DND-41 (cell line): ENCODE measurements at regions not wholly inside any gene's neighbourhood (a gene's known extent, or its start where the extent isn't known, plus 50 kb on each side); places are given as distances from the start of the nearest gene placed in this dataset.

Experiments
- ATAC-seq: fragments of 200-7000 bp; cut with Tn5 transposase; 3 replicates; pipeline ENCODE4 v1.9.1; 2021; ENCODE audit warnings: low read depth; ENCODE audit not compliant: insufficient read depth
- DNase-seq: peaks from one replicate; pipeline ENCODE4 v3.0.0-alpha.2; 2020
- H2AFZ ChIP-seq: 2 replicates; pipeline ENCODE4 v1.6.0; 2012; ENCODE audit warnings: low read depth, low read length
- H3K27ac ChIP-seq: 2 replicates; pipeline ENCODE4 v1.5.1; 2012; ENCODE audit warnings: low read length, inconsistent platforms
- H3K27me3 ChIP-seq: fragments of 200-600 bp; sonication (generic); 2 replicates; pipeline ENCODE4 v1.6.0; 2012; ENCODE audit warnings: low read length, mild to moderate bottlenecking, inconsistent platforms; ENCODE audit not compliant: insufficient read depth, poor library complexity
- H3K36me3 ChIP-seq: 2 replicates; pipeline ENCODE4 v1.5.1; 2012; ENCODE audit warnings: low read length, inconsistent platforms; ENCODE audit not compliant: insufficient read depth
- H3K4me1 ChIP-seq: 2 replicates; pipeline ENCODE4 v1.5.1; 2012; ENCODE audit warnings: mild to moderate bottlenecking, low read length; ENCODE audit not compliant: insufficient read depth
- H3K4me2 ChIP-seq: 2 replicates; pipeline ENCODE4 v1.6.0; 2012; ENCODE audit warnings: mild to moderate bottlenecking, moderate library complexity, low read length, inconsistent platforms; ENCODE audit not compliant: insufficient read depth
- H3K4me3 ChIP-seq, 2 experiments: fragments of 200-600 bp in 1 of 2; shearing (Covaris generic) in 1 of 2; 2 replicates each; pipeline ENCODE4 v1.5.1; 2012 to 2016; ENCODE audit warnings: inconsistent platforms in 2 of 2, low read length in 2 of 2, mild to moderate bottlenecking in 2 of 2, low read depth in 1 of 2, moderate library complexity in 1 of 2
- H3K79me2 ChIP-seq: 2 replicates; pipeline ENCODE4 v1.6.0; 2012; ENCODE audit warnings: low read length, inconsistent platforms; ENCODE audit not compliant: insufficient read depth
- H3K9ac ChIP-seq: 2 replicates; pipeline ENCODE4 v1.6.0; 2012; ENCODE audit warnings: low read depth, mild to moderate bottlenecking, inconsistent platforms, low read length, moderate library complexity
- H3K9me3 ChIP-seq: 2 replicates; pipeline ENCODE4 v1.5.1; 2012; ENCODE audit warnings: low read length, moderate library complexity, mild to moderate bottlenecking, inconsistent platforms; ENCODE audit not compliant: insufficient read depth, severe bottlenecking
- H4K20me1 ChIP-seq: 2 replicates; pipeline ENCODE4 v1.6.0; 2012; ENCODE audit warnings: low read length; ENCODE audit not compliant: insufficient read depth
- CTCF ChIP-seq: IDR thresholded peaks from 2 replicates; pipeline ENCODE4 v1.5.1; 2012; ENCODE audit warnings: borderline replicate concordance, low read length, moderate library complexity, mild to moderate bottlenecking; ENCODE audit not compliant: poor library complexity, severe bottlenecking; ENCODE audit errors: extremely low read depth
- EZH2 ChIP-seq: IDR thresholded peaks from 3 replicates; pipeline ENCODE4 v1.6.1; 2012; ENCODE audit warnings: borderline replicate concordance, low read depth, mild to moderate bottlenecking, moderate library complexity, low read length, inconsistent platforms; ENCODE audit not compliant: severe bottlenecking

GRCh38 chr11:24082860-24083259, 414.0 kb upstream of the LUZP2 start:
- Histone ChIP-seq H3K36me3 (no peaks in the 10 kb centered on the region), H3K4me3 (no peak overlapping the region), H3K27me3 (no peaks in the 10 kb centered on the region), H3K79me2 (no peaks in the 10 kb centered on the region), H3K4me1 (no peaks in the 10 kb centered on the region), H2AFZ (no peak overlapping the region), H3K9me3 (no peaks in the 10 kb centered on the region), H3K4me2 (no peak overlapping the region), H3K27ac (no peak overlapping the region), H3K9ac (no peak overlapping the region), H4K20me1 (no peaks in the 10 kb centered on the region)
- DNase-seq, result no peak
- no peak for ATAC-seq
- no peak for TF ChIP-seq CTCF

DNA sequence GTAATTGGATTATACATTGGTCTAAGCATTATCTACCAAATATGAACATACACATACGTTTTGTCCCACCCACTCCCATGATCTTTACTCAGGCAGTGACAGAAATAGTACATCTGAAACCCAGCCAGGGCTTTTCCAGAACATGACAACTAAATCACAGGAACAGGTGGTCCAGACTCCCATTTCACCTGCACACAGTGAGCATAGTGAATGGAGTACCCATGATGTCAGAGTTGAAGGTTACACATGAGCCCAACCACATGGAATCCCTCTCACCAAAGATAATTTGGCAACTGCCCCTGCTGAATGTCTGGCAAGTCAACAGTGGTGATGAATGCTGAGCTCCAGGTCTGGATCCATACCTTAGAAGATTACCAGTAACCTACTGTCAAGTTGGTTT, 411.9 kb upstream of the LUZP2 start:
- H3K79me2 ChIP-seq, result no peaks in the 10 kb centered on the region
- no peak overlapping the region for H3K4me3 ChIP-seq
- DNase-seq (no peak), ATAC-seq (no peak)
- H3K9ac ChIP-seq, result no peak overlapping the region
- H3K4me1 ChIP-seq, result no peaks in the 10 kb centered on the region
- H3K27ac ChIP-seq, result no peak overlapping the region
- no peaks in the 10 kb centered on the region for H3K36me3 ChIP-seq
- H3K4me2 ChIP-seq, result no peak overlapping the region
- H2AFZ ChIP-seq, result no peak overlapping the region
- no peaks in the 10 kb centered on the region for H3K9me3 ChIP-seq
- TF ChIP-seq CTCF (no peak), EZH2 (no peak)
- H4K20me1 ChIP-seq, result no peaks in the 10 kb centered on the region
- H3K27me3 ChIP-seq, result no peaks in the 10 kb centered on the region

- TF ChIP-seq CTCF (no peak), EZH2 (no peak)
- H3K4me1 ChIP-seq, result no peaks in the 10 kb centered on the region
- H3K27ac ChIP-seq, result no peak overlapping the region
- H3K9ac ChIP-seq, result no peak overlapping the region
- no peaks in the 10 kb centered on the region for H4K20me1 ChIP-seq
- no peaks in the 10 kb centered on the region for H3K79me2 ChIP-seq
- H3K4me2 ChIP-seq, result no peak overlapping the region
- H3K36me3 ChIP-seq, result no peaks in the 10 kb centered on the region
- no peaks in the 10 kb centered on the region for H3K9me3 ChIP-seq
- H2AFZ ChIP-seq, result no peak overlapping the region
- no peak for DNase-seq
- ATAC-seq, result no peak
- H3K27me3 ChIP-seq, result no peaks in the 10 kb centered on the region
- H3K4me3 ChIP-seq, result no peak overlapping the region
These were observed 409.9 kb upstream of the LUZP2 start for GRCh38 chr11:24086921-24087320.

- H3K4me1 ChIP-seq, result 0 out of 2 replicates have a peak, but pooled peaks cover 5% of the 10 kb centered on the region
- no peaks in the 10 kb centered on the region for H4K20me1 ChIP-seq
- H3K4me3 ChIP-seq, result no peak overlapping the region
- H3K9me3 ChIP-seq, result no peaks in the 10 kb centered on the region
- no peaks in the 10 kb centered on the region for H3K79me2 ChIP-seq
- no peaks in the 10 kb centered on the region for H3K36me3 ChIP-seq
- TF ChIP-seq EZH2, result no peak
- no peak for TF ChIP-seq CTCF
- no peak overlapping the region for H3K9ac ChIP-seq
- no peaks in the 10 kb centered on the region for H3K27me3 ChIP-seq
- no peak for ATAC-seq
- no peak overlapping the region for H2AFZ ChIP-seq
- H3K27ac ChIP-seq, result no peak overlapping the region
- H3K4me2 ChIP-seq, result no peak overlapping the region
- DNase-seq, result no peak
These were observed 405.3 kb upstream of the LUZP2 start for GRCh38 chr11:24091594-24091993.
